HepG2 (cell line): ENCODE measurements at regions not wholly inside any gene's neighbourhood (a gene's known extent, or its start where the extent isn't known, plus 50 kb on each side); places are given as distances from the start of the nearest gene placed in this dataset.

Source experiments
- CBX2 ChIP-seq, 2 experiments: fragments of 200-600 bp in 1 of 2; sonication (generic); formaldehyde crosslinking in 1 of 2; IDR thresholded peaks; 2 replicates each; pipeline versions ENCODE4 v1.7.0 to v1.8.1; 2018 to 2022; ENCODE audit warnings: low read depth in 2 of 2, low read length in 1 of 2, mild to moderate bottlenecking in 1 of 2, missing genetic modification reagents in 1 of 2
- CCDC6 ChIP-seq: sonication (generic); formaldehyde crosslinking; IDR thresholded peaks from 2 replicates; pipeline ENCODE4 v1.8.1; 2022; ENCODE audit warnings: mild to moderate bottlenecking, missing genetic modification reagents, moderate library complexity
- CTCF ChIP-seq: sonication (generic); formaldehyde crosslinking; IDR thresholded peaks from 2 replicates; pipeline ENCODE4 v1.5.0; 2020; ENCODE audit warnings: mild to moderate bottlenecking, missing genetic modification reagents, moderate library complexity
- NFIC ChIP-seq: IDR thresholded peaks from 2 replicates; pipeline ENCODE4 v1.6.1; 2012; ENCODE audit warnings: mild to moderate bottlenecking, low read length, inconsistent platforms
- POLR2AphosphoS5 ChIP-seq: IDR thresholded peaks from 2 replicates; pipeline ENCODE4 v1.6.1; 2012; ENCODE audit warnings: low read depth, low read length
- SALL2 ChIP-seq: sonication (generic); formaldehyde crosslinking; IDR thresholded peaks from 2 replicates; pipeline ENCODE4 v1.8.1; 2023; ENCODE audit warnings: mild to moderate bottlenecking, missing genetic modification reagents, inconsistent platforms
- XRCC5 ChIP-seq: fragments of 200-400 bp; formaldehyde crosslinking; optimal IDR thresholded peaks from 2 replicates; pipeline ENCODE3; 2017; ENCODE audit warnings: mild to moderate bottlenecking, low read length
- ZNF407 ChIP-seq: sonication (generic); formaldehyde crosslinking; IDR thresholded peaks from one replicate; pipeline ENCODE4 v1.5.1; 2020; ENCODE audit warnings: mild to moderate bottlenecking, missing genetic modification reagents; ENCODE audit errors: not compliant biosample characterization
- ZNF430 ChIP-seq: sonication (generic); formaldehyde crosslinking; IDR thresholded peaks from 2 replicates; pipeline ENCODE4 v1.9.0; 2021; ENCODE audit warnings: mild to moderate bottlenecking, missing genetic modification reagents
- ZNF558 ChIP-seq: sonication (generic); formaldehyde crosslinking; IDR thresholded peaks from 2 replicates; pipeline ENCODE4 v1.9.0; 2022; ENCODE audit warnings: mild to moderate bottlenecking, missing genetic modification reagents, borderline replicate concordance
- ZNF609 ChIP-seq: sonication (generic); formaldehyde crosslinking; IDR thresholded peaks from 2 replicates; pipeline ENCODE4 v1.4.0; 2020; ENCODE audit warnings: mild to moderate bottlenecking, missing genetic modification reagents, borderline replicate concordance
- TF ChIP-seq, protein P1 (sequence below): IDR thresholded peaks from 2 replicates; pipeline ENCODE4 v1.6.1; 2016; ENCODE audit warnings: low read depth
- TF ChIP-seq, protein P2 (sequence below): sonication (generic); formaldehyde crosslinking; IDR thresholded peaks from 2 replicates; pipeline ENCODE4 v1.8.1; 2022; ENCODE audit warnings: mild to moderate bottlenecking, missing genetic modification reagents

DNA sequence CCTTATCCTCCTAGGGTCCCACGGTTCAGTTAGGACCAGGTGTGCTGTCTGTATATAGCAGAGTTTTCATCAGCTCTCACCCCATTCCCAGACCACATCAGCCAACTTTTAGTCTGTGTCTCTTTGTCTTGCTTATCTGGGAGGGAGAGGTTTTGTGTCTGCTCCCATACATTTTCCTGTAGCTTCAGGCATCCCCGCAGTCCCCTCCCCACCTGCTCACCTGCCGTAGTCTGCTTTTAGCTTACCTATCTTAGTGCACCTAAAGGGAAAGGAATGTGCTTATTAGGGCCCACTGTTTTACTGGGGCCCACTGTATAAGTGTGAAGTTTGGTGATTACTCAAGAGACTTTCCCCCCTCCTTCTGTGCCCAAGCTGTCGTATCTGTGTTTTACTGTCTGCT is 225.1 kb downstream of the PLA2G4A start:
- TF ChIP-seq XRCC5, result no peak
- no peak for TF ChIP-seq SALL2
- TF ChIP-seq CTCF, result no peak
- TF ChIP-seq CBX2 (IDR thresholded peaks at IDR 0.05; ENCODE audit: low read depth, low read length), result no peak
- no peak for TF ChIP-seq CBX2 (CRISPR knock-in tag; IDR thresholded peaks at IDR 0.05; ENCODE audit: low read depth)
- no peak for TF ChIP-seq ZNF430
- TF ChIP-seq ZNF407 (CRISPR knock-in tag), result no peak
- TF ChIP-seq ZNF609 (CRISPR knock-in tag), result no peak
- TF ChIP-seq POLR2AphosphoS5, result no peak
- no peak for TF ChIP-seq CCDC6
- TF ChIP-seq, protein P1, sequence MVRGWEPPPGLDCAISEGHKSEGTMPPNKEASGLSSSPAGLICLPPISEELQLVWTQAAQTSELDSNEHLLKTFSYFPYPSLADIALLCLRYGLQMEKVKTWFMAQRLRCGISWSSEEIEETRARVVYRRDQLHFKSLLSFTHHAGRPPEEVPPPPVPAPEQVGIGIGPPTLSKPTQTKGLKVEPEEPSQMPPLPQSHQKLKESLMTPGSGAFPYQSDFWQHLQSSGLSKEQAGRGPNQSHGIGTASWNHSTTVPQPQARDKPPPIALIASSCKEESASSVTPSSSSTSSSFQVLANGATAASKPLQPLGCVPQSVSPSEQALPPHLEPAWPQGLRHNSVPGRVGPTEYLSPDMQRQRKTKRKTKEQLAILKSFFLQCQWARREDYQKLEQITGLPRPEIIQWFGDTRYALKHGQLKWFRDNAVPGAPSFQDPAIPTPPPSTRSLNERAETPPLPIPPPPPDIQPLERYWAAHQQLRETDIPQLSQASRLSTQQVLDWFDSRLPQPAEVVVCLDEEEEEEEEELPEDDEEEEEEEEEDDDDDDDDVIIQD (CRISPR knock-in tag), result no peak
- TF ChIP-seq ZNF558, result no peak
- TF ChIP-seq, protein P2, sequence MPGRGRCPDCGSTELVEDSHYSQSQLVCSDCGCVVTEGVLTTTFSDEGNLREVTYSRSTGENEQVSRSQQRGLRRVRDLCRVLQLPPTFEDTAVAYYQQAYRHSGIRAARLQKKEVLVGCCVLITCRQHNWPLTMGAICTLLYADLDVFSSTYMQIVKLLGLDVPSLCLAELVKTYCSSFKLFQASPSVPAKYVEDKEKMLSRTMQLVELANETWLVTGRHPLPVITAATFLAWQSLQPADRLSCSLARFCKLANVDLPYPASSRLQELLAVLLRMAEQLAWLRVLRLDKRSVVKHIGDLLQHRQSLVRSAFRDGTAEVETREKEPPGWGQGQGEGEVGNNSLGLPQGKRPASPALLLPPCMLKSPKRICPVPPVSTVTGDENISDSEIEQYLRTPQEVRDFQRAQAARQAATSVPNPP (CRISPR knock-in tag), result no peak
- TF ChIP-seq NFIC, result no peak
